Calu3 (cell line): ENCODE measurements at regions not wholly inside any gene's neighbourhood (a gene's known extent, or its start where the extent isn't known, plus 50 kb on each side); places are given as distances from the start of the nearest gene placed in this dataset.
"Not testable (repeated sequence)": the region's sequence is repeated elsewhere in the genome, so short reads cannot be mapped to it uniquely, and the experiment has no call there.

Source experiments
- BruUV-seq: library from RNA; stranded (reverse); fragments of 400-500 nt; replicated peaks from 2 replicates; lab custom pipeline; 2021; lab: Mats Ljungman, UMichigan
- CTCF ChIA-PET: fragments of 300-600 bp; sonication (Branson Sonifier 250); formaldehyde crosslinking; loops from one replicate; lab custom pipeline; 2022; ENCODE audit warnings: antibody characterized with exemption; lab: Charles Lee
- DNase-seq: peaks from one replicate; pipeline ENCODE4 v3.0.0; 2022
- H3K27ac Mint-ChIP-seq: one replicate; pipeline ENCODE4 v1.8.0; 2022; ENCODE audit warnings: mixed read lengths; ENCODE audit not compliant: unreplicated experiment
- H3K27me3 Mint-ChIP-seq: one replicate; pipeline ENCODE4 v1.8.0; 2022; ENCODE audit warnings: mixed read lengths; ENCODE audit not compliant: unreplicated experiment
- H3K36me3 Mint-ChIP-seq: one replicate; pipeline ENCODE4 v1.8.0; 2022; ENCODE audit warnings: mild to moderate bottlenecking, moderate library complexity, mixed read lengths; ENCODE audit not compliant: insufficient read depth, unreplicated experiment
- H3K4me1 Mint-ChIP-seq: one replicate; pipeline ENCODE4 v1.8.0; 2022; ENCODE audit warnings: mild to moderate bottlenecking, low read depth, mixed read lengths; ENCODE audit not compliant: unreplicated experiment
- H3K4me3 Mint-ChIP-seq: one replicate; pipeline ENCODE4 v1.8.0; 2022; ENCODE audit warnings: mild to moderate bottlenecking, low read depth, moderate library complexity, mixed read lengths; ENCODE audit not compliant: unreplicated experiment
- H3K9me3 Mint-ChIP-seq: one replicate; pipeline ENCODE4 v1.8.0; 2022; ENCODE audit warnings: low read depth, mixed read lengths; ENCODE audit not compliant: unreplicated experiment
- intact Hi-C: fragments of 100-400 bp; cut with micrococcal nuclease; formaldehyde crosslinking; loops from one replicate; pipeline ENCODE4 v1.10.0; 2022; ENCODE audit not compliant: unreplicated experiment
- TF ChIP-seq, protein P1 (sequence below): fragments of 200-600 bp; IDR thresholded peaks from one replicate; pipeline ENCODE4 v1.8.0; 2022; ENCODE audit warnings: antibody characterized with exemption; ENCODE audit not compliant: unreplicated experiment

DNA sequence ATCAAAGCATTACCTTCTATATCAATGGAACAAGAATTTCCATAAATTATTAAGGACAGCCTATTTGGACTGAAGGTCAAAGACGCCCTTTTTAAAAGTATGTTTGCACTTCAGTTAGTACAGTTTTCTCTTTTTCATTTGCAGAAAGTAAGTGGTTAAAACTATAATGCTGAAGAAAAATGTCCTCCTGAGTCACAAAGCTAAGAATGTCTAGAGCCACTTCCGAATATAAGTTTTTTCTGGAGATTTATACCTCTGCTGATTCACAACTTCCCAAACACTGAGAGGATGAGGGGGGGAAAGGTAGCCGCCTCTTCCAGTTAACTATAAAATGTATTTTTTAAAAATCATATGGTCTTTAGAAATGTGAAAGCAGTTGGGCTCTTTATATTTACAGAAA, 84.9 kb downstream of the DUSP6 start:
- no peak overlapping the region for H3K4me3 Mint-ChIP-seq

DNA sequence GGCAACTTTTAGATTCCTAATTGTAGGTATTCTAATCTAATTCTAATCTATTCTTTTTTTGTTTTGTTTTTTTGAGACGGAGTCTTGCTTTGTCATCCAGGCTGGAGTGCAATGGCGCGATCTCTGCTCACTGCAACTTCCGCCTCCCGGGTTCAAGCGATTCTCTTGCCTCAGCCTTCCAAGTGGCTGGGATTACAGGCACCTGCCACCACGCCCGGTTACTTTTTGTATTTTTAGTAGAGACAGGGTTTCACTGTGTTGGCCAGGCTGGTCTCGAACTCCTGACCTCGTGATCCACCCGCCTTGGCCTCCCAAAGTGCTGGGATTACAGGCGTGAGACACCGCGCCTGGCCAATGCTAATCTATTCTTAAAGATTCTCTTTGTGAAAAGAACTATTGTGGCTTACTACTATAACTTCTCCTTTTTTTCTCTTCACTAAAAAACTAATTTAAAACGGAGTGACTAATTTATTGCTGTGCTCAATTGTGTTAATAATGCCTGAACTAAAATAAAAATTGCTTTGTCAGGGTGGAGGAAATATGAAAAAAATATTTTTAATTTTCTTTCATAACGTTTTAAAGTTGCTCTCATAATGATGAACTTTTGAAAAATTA, 85.6 kb downstream of the DUSP6 start:
- DNase-seq, BruUV-seq, H3K27me3 Mint-ChIP-seq, H3K27ac Mint-ChIP-seq, CTCF ChIA-PET, H3K9me3 Mint-ChIP-seq, intact Hi-C loops, H3K36me3 Mint-ChIP-seq, H3K4me1 Mint-ChIP-seq, H3K4me3 Mint-ChIP-seq: not testable (repeated sequence)

More for the DNA sequence above, 84.9 kb downstream of the DUSP6 start:
- H3K4me1 Mint-ChIP-seq, result no peaks in the 10 kb centered on the region
- no peak for DNase-seq
- H3K36me3 Mint-ChIP-seq, result no peaks in the 10 kb centered on the region
- CTCF ChIA-PET, result no interaction called here
- no peak overlapping the region for H3K27ac Mint-ChIP-seq
- TF ChIP-seq, protein P1, sequence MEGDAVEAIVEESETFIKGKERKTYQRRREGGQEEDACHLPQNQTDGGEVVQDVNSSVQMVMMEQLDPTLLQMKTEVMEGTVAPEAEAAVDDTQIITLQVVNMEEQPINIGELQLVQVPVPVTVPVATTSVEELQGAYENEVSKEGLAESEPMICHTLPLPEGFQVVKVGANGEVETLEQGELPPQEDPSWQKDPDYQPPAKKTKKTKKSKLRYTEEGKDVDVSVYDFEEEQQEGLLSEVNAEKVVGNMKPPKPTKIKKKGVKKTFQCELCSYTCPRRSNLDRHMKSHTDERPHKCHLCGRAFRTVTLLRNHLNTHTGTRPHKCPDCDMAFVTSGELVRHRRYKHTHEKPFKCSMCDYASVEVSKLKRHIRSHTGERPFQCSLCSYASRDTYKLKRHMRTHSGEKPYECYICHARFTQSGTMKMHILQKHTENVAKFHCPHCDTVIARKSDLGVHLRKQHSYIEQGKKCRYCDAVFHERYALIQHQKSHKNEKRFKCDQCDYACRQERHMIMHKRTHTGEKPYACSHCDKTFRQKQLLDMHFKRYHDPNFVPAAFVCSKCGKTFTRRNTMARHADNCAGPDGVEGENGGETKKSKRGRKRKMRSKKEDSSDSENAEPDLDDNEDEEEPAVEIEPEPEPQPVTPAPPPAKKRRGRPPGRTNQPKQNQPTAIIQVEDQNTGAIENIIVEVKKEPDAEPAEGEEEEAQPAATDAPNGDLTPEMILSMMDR, result no peak
- BruUV-seq, result no TSS peak
- intact Hi-C loops, result no loop called here
- H3K27me3 Mint-ChIP-seq, result no peaks in the 10 kb centered on the region
- peaks cover 3% of the 10 kb centered on the region for H3K9me3 Mint-ChIP-seq

DNA sequence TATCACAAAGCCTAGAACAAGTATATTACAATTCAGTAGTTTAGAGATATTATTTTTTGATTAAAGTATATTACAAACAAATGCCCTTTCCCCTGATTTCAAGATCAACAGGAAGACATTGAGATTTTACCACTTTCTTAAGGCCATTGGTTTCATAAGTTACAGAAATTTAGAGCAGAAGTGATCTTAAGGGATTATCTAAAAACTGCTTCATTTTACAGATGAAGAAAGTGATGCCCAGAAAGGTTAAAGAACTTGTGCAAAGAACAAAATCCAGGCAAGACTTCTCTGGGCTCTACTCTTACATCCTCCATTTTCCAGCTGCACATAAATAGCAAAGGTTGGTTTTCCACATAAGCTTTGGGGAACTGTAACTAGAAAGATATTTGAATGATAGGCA, 87.5 kb downstream of the DUSP6 start:
- intact Hi-C loops, result no loop called here
- no peaks in the 10 kb centered on the region for H3K9me3 Mint-ChIP-seq
- H3K27ac Mint-ChIP-seq, result no peak overlapping the region
- no peaks in the 10 kb centered on the region for H3K4me1 Mint-ChIP-seq
- no peaks in the 10 kb centered on the region for H3K27me3 Mint-ChIP-seq
- DNase-seq, result no peak
- no peak overlapping the region for H3K4me3 Mint-ChIP-seq
- TF ChIP-seq, protein P1, result no peak
- BruUV-seq, result no TSS peak
- no peaks in the 10 kb centered on the region for H3K36me3 Mint-ChIP-seq
- CTCF ChIA-PET, result no interaction called here

DNA sequence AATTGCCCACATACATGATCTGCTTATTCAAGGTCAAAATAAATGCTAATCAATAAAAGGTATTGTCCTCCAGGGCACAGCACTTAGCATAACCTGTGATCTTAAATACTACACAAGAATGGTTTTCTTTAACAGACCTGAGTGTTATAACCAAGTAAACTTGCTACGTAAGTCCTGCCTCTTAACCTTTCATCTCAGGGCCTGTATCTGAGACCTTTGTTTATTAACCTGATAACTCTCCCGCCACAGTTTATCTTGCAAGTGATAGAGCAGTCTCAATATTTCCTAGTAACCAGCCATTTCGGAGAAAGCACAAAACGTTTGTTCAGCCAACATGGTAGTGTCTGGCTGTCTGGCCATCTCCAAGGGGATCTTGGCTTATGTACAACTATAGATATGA, 88.4 kb downstream of the DUSP6 start:
- CTCF ChIA-PET, result no interaction called here
- Mint-ChIP-seq H3K4me3 (no peak overlapping the region), H3K36me3 (no peaks in the 10 kb centered on the region), H3K27ac (no peak overlapping the region), H3K9me3 (no peaks in the 10 kb centered on the region), H3K27me3 (no peaks in the 10 kb centered on the region), H3K4me1 (no peaks in the 10 kb centered on the region)
- no peak for DNase-seq
- BruUV-seq, result no TSS peak
- intact Hi-C loops, result no loop called here
- TF ChIP-seq, protein P1, result no peak

DNA sequence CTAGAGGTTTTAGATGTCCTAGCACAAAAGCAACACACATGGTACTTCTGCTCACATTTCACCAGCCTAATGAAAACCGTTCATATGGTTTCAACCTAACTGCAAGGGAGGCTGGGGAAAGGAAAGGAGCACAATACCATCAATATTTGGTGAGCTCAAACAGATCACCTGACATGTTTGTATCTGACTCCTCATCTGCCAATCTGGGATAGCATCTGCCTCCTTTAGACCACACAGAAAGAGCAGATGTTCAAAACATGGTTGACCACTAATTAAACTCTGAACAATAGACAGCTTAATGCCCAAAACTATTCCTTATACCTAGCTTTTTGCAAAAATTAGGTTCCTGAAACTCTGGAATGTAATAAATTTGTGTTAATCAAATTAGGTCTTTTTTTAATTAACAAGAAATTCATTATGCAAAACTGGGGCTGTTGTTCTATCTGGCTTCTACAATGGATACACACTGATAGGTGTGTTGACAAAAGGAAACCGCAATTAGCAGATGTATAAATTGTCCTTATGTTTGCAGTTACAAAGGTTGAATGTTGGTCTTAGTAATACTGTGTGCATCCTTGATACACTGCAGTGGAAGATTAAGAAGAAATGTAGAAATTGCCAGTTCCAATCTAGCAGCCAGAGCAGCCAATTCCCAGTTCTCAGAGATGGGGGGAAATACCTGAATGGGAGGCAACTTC, 89.3 kb downstream of the DUSP6 start:
- BruUV-seq, result no TSS peak
- no peaks in the 10 kb centered on the region for H3K4me1 Mint-ChIP-seq
- no peak for DNase-seq
- no peaks in the 10 kb centered on the region for H3K27me3 Mint-ChIP-seq
- H3K9me3 Mint-ChIP-seq, result peaks cover 4% of the 10 kb centered on the region
- TF ChIP-seq, protein P1, result no peak
- no peak overlapping the region for H3K4me3 Mint-ChIP-seq
- no peaks in the 10 kb centered on the region for H3K36me3 Mint-ChIP-seq
- no peak overlapping the region for H3K27ac Mint-ChIP-seq
- CTCF ChIA-PET, result interaction anchor here (0.5 kb wide), 1 partner anchor 204 kb away, joined by 3 read pairs; no protein-coding TSS in a partner anchor
- intact Hi-C loops, result no loop called here
